MCF 10A (cell line): ENCODE measurements at regions not wholly inside any gene's neighbourhood (a gene's known extent, or its start where the extent isn't known, plus 50 kb on each side); places are given as distances from the start of the nearest gene placed in this dataset.

Source experiments
- BruUV-seq: library from RNA; stranded (reverse); fragments of 400-500 nt; replicated peaks from 2 replicates; lab custom pipeline; 2021; lab: Mats Ljungman, UMichigan
- CTCF ChIA-PET: fragments of 300-600 bp; sonication (Branson Sonifier 250); formaldehyde crosslinking; extraction: SDS; loops from one replicate; lab custom pipeline; 2021; ENCODE audit warnings: antibody characterized with exemption, inconsistent platforms; lab: Yijun Ruan, JAX
- POLR2A ChIA-PET: fragments of 300-600, 350-650 bp; sonication (Branson Sonifier 250); formaldehyde crosslinking; extraction: SDS; loops from one replicate; lab custom pipeline; 2020; ENCODE audit warnings: antibody characterized with exemption, inconsistent platforms; lab: Yijun Ruan, JAX
- DNase-seq: peaks from one replicate; pipeline ENCODE4 v3.0.0-alpha.2; 2018; ENCODE audit not compliant: unreplicated experiment
- H3K27ac Mint-ChIP-seq: one replicate; pipeline ENCODE4 v1.8.0; 2022; ENCODE audit warnings: mild to moderate bottlenecking, low read depth, mixed read lengths; ENCODE audit not compliant: unreplicated experiment
- H3K27me3 Mint-ChIP-seq: one replicate; pipeline ENCODE4 v1.8.0; 2022; ENCODE audit warnings: mixed read lengths; ENCODE audit not compliant: insufficient read depth, unreplicated experiment
- H3K36me3 Mint-ChIP-seq: one replicate; pipeline ENCODE4 v1.8.0; 2022; ENCODE audit warnings: mild to moderate bottlenecking, moderate library complexity, mixed read lengths; ENCODE audit not compliant: insufficient read depth, unreplicated experiment
- H3K4me1 Mint-ChIP-seq: one replicate; pipeline ENCODE4 v1.8.0; 2022; ENCODE audit warnings: mixed read lengths; ENCODE audit not compliant: insufficient read depth, unreplicated experiment
- H3K4me3 Mint-ChIP-seq: one replicate; pipeline ENCODE4 v1.8.0; 2022; ENCODE audit warnings: mild to moderate bottlenecking, moderate library complexity, mixed read lengths; ENCODE audit not compliant: unreplicated experiment
- H3K9me3 Mint-ChIP-seq: one replicate; pipeline ENCODE4 v1.8.0; 2022; ENCODE audit warnings: mixed read lengths; ENCODE audit not compliant: unreplicated experiment
- CTCF ChIP-seq: fragments of 200-600 bp; IDR thresholded peaks from one replicate; pipeline ENCODE4 v1.8.0; 2022; ENCODE audit warnings: antibody characterized with exemption, mild to moderate bottlenecking; ENCODE audit not compliant: unreplicated experiment
- intact Hi-C: fragments of 100-400 bp; cut with micrococcal nuclease; formaldehyde crosslinking; loops from 2 replicates; pipeline ENCODE4 v1.14.1; 2022

GRCh38 chr2:181393472-181393871 is 63.7 kb upstream of the ITGA4 start:
- intact Hi-C loops: no loop called here
- TF ChIP-seq CTCF: no peak
- BruUV-seq: no TSS peak
- Mint-ChIP-seq H3K27me3 (no peaks in the 10 kb centered on the region), H3K36me3 (no peaks in the 10 kb centered on the region), H3K27ac (peak overlapping the region; percentile 91), H3K4me3 (no peak overlapping the region), H3K4me1 (peaks cover 6% of the 10 kb centered on the region), H3K9me3 (no peaks in the 10 kb centered on the region)
- CTCF ChIA-PET: interaction anchor here (0.5 kb wide), 1 partner anchor 322 kb away, joined by 3 read pairs; no protein-coding TSS in a partner anchor
- DNase-seq: peak; percentile 41
- POLR2A ChIA-PET: interaction anchor here (0.9 kb wide), 1 partner anchor 23 kb away, joined by 3 read pairs; no protein-coding TSS in a partner anchor

GRCh38 chr2:181394741-181395437 is 62.3 kb upstream of the ITGA4 start:
- Mint-ChIP-seq H3K27ac (no peak overlapping the region), H3K4me3 (no peak overlapping the region), H3K9me3 (no peaks in the 10 kb centered on the region), H3K27me3 (no peaks in the 10 kb centered on the region), H3K36me3 (no peaks in the 10 kb centered on the region), H3K4me1 (peaks cover 6% of the 10 kb centered on the region)
- intact Hi-C loops: no loop called here
- DNase-seq: no peak
- CTCF ChIA-PET: no interaction called here
- POLR2A ChIA-PET: interaction anchor here (0.6 kb wide), 1 partner anchor 30 kb away, joined by 3 read pairs; no protein-coding TSS in a partner anchor
- BruUV-seq: no TSS peak
- no peak for TF ChIP-seq CTCF

GRCh38 chr2:181395851-181396250 is 61.3 kb upstream of the ITGA4 start:
- ChIA-PET CTCF (no interaction called here), POLR2A (no interaction called here)
- no peaks in the 10 kb centered on the region for H3K36me3 Mint-ChIP-seq
- H3K27me3 Mint-ChIP-seq: no peaks in the 10 kb centered on the region
- no peak overlapping the region for H3K4me3 Mint-ChIP-seq
- H3K4me1 Mint-ChIP-seq: peaks cover 6% of the 10 kb centered on the region
- no peak overlapping the region for H3K27ac Mint-ChIP-seq
- no peak for TF ChIP-seq CTCF
- H3K9me3 Mint-ChIP-seq: no peaks in the 10 kb centered on the region
- no TSS peak for BruUV-seq
- intact Hi-C loops: no loop called here
- no peak for DNase-seq

- BruUV-seq: no TSS peak
- DNase-seq: no peak
- H3K27me3 Mint-ChIP-seq: no peaks in the 10 kb centered on the region
- intact Hi-C loops: no loop called here
- TF ChIP-seq CTCF: no peak
- CTCF ChIA-PET: no interaction called here
- no peak overlapping the region for H3K4me3 Mint-ChIP-seq
- POLR2A ChIA-PET: no interaction called here
- peaks cover 6% of the 10 kb centered on the region for H3K4me1 Mint-ChIP-seq
- no peaks in the 10 kb centered on the region for H3K9me3 Mint-ChIP-seq
- no peaks in the 10 kb centered on the region for H3K36me3 Mint-ChIP-seq
- no peak overlapping the region for H3K27ac Mint-ChIP-seq
Observed at GRCh38 chr2:181396256-181397123, 60.7 kb upstream of the ITGA4 start.
